Trophoblast cell (in vitro differentiated cells and primary cell): ENCODE measurements at regions not wholly inside any gene's neighbourhood (a gene's known extent, or its start where the extent isn't known, plus 50 kb on each side); places are given as distances from the start of the nearest gene placed in this dataset.

Experiments used
- DNase-seq, 2 donors: peaks; one replicate each; pipeline ENCODE4 v3.0.0-alpha.2; 2016
- H2AFZ ChIP-seq: 2 replicates; pipeline ENCODE4 v1.6.1; 2013; ENCODE audit warnings: low read length, moderate library complexity, mild to moderate bottlenecking; ENCODE audit not compliant: insufficient read depth, poor library complexity
- H2AK5ac ChIP-seq: 2 replicates; pipeline ENCODE4 v1.6.1; 2013; ENCODE audit warnings: mild to moderate bottlenecking, low read length
- H2BK120ac ChIP-seq: 2 replicates; pipeline ENCODE4 v1.6.1; 2013; ENCODE audit warnings: low read length, mild to moderate bottlenecking, moderate library complexity; ENCODE audit not compliant: insufficient read depth, poor library complexity
- H2BK12ac ChIP-seq: 2 replicates; pipeline ENCODE4 v1.6.1; 2013; ENCODE audit warnings: mild to moderate bottlenecking, low read length, moderate library complexity
- H2BK5ac ChIP-seq: 2 replicates; pipeline ENCODE4 v1.6.1; 2013; ENCODE audit warnings: low read length, low read depth, moderate library complexity, mild to moderate bottlenecking; ENCODE audit not compliant: poor library complexity
- H3K14ac ChIP-seq: 2 replicates; pipeline ENCODE4 v1.6.1; 2013; ENCODE audit warnings: mild to moderate bottlenecking, low read length
- H3K18ac ChIP-seq: 2 replicates; pipeline ENCODE4 v1.6.1; 2013; ENCODE audit warnings: mild to moderate bottlenecking, low read length
- H3K23ac ChIP-seq: 2 replicates; pipeline ENCODE4 v1.6.1; 2013; ENCODE audit warnings: low read length
- H3K27ac ChIP-seq: 2 replicates; pipeline ENCODE4 v1.5.1; 2013; ENCODE audit warnings: low read depth, mild to moderate bottlenecking, inconsistent platforms, low read length, moderate library complexity
- H3K27me3 ChIP-seq: 2 replicates; pipeline ENCODE4 v1.6.1; 2013; ENCODE audit warnings: inconsistent platforms, mild to moderate bottlenecking, low read length, moderate library complexity; ENCODE audit not compliant: insufficient read depth
- H3K36me3 ChIP-seq, 2 experiments: 1 replicate in 1 of 2; 2 replicates in 1 of 2; pipeline ENCODE4 v1.6.1; 2013; ENCODE audit warnings: low read length in 2 of 2, mild to moderate bottlenecking in 2 of 2, moderate library complexity in 1 of 2; ENCODE audit not compliant: insufficient read depth in 2 of 2, control insufficient read depth in 1 of 2
- H3K4ac ChIP-seq: 2 replicates; pipeline ENCODE4 v1.6.1; 2013; ENCODE audit warnings: low read depth, mild to moderate bottlenecking, low read length, moderate library complexity
- H3K4me1 ChIP-seq, 2 experiments: 1 replicate in 1 of 2; 2 replicates in 1 of 2; pipeline ENCODE4 v1.6.1; 2013; ENCODE audit warnings: low read length in 2 of 2, mild to moderate bottlenecking in 2 of 2, moderate library complexity in 1 of 2; ENCODE audit not compliant: insufficient read depth in 2 of 2, control insufficient read depth in 1 of 2
- H3K4me2 ChIP-seq: 2 replicates; pipeline ENCODE4 v1.6.1; 2013; ENCODE audit warnings: inconsistent platforms, mild to moderate bottlenecking, low read length, moderate library complexity
- H3K4me3 ChIP-seq: 2 replicates; pipeline ENCODE4 v1.5.1; 2013; ENCODE audit warnings: mild to moderate bottlenecking, low read depth, low read length, inconsistent platforms
- H3K79me1 ChIP-seq: one replicate; pipeline ENCODE4 v1.6.1; 2013; ENCODE audit warnings: low read length
- H3K79me2 ChIP-seq: 2 replicates; pipeline ENCODE4 v1.6.1; 2013; ENCODE audit warnings: low read length, mild to moderate bottlenecking; ENCODE audit not compliant: control insufficient read depth, insufficient read depth, poor library complexity
- H3K9ac ChIP-seq: 2 replicates; pipeline ENCODE4 v1.6.1; 2013; ENCODE audit warnings: mild to moderate bottlenecking, low read length
- H3K9me3 ChIP-seq: 2 replicates; pipeline ENCODE4 v1.6.1; 2013; ENCODE audit warnings: low read depth, mild to moderate bottlenecking, control low read depth, inconsistent platforms, low read length; ENCODE audit not compliant: insufficient read depth
- H4K12ac ChIP-seq: 2 replicates; pipeline ENCODE4 v1.6.1; 2013; ENCODE audit warnings: low read depth, mild to moderate bottlenecking, low read length, moderate library complexity
- H4K8ac ChIP-seq: 2 replicates; pipeline ENCODE4 v1.6.1; 2013; ENCODE audit warnings: low read depth, mild to moderate bottlenecking, low read length, moderate library complexity
- H4K91ac ChIP-seq: one replicate; pipeline ENCODE4 v1.6.1; 2013; ENCODE audit warnings: low read depth, mild to moderate bottlenecking, low read length, moderate library complexity
- WGBS: extraction: QIAGEN DNeasy Blood & Tissue Kit; methylation state at CpG from one replicate; pipeline ENCODE4 v1.1.7; 2013; ENCODE audit warnings: missing lambda C conversion rate; ENCODE audit not compliant: insufficient read length, insufficient coverage; ENCODE audit errors: extremely low coverage; 5-methylcytosine and 5-hydroxymethylcytosine counted together

GRCh38 chr21:22791986-22792560, 1793.9 kb downstream of the NCAM2 start:
- H4K12ac ChIP-seq = no peak overlapping the region
- no peak overlapping the region for H3K4me2 ChIP-seq
- H2BK5ac ChIP-seq = no peak overlapping the region
- no peak overlapping the region for H3K27ac ChIP-seq
- H3K36me3 ChIP-seq = no peaks in the 10 kb centered on the region
- H3K9me3 ChIP-seq = no peaks in the 10 kb centered on the region
- WGBS = no CpG with 5 or more reads among the region's 3 CpGs
- H3K79me2 ChIP-seq = no peaks in the 10 kb centered on the region
- H3K4ac ChIP-seq = no peak overlapping the region
- H4K91ac ChIP-seq = no peak overlapping the region
- no peaks in the 10 kb centered on the region for H3K79me1 ChIP-seq
- H3K14ac ChIP-seq = no peak overlapping the region
- no peak overlapping the region for H3K4me3 ChIP-seq
- no peak overlapping the region for H3K9ac ChIP-seq
- H2BK12ac ChIP-seq = no peak overlapping the region
- H3K18ac ChIP-seq = no peak overlapping the region
- H2AK5ac ChIP-seq = no peak overlapping the region
- no peak overlapping the region for H4K8ac ChIP-seq
- no peak overlapping the region for H2BK120ac ChIP-seq
- no peak overlapping the region for H3K23ac ChIP-seq
- H3K27me3 ChIP-seq = no peaks in the 10 kb centered on the region
- H2AFZ ChIP-seq = no peak overlapping the region
- no peaks in the 10 kb centered on the region for H3K4me1 ChIP-seq
- peak; percentile 12 to 77 for DNase-seq

- H3K4ac ChIP-seq = no peak overlapping the region
- no peaks in the 10 kb centered on the region for H3K27me3 ChIP-seq
- no peaks in the 10 kb centered on the region for H3K79me1 ChIP-seq
- H3K14ac ChIP-seq = no peak overlapping the region
- H4K91ac ChIP-seq = no peak overlapping the region
- no peak overlapping the region for H2BK5ac ChIP-seq
- H2BK120ac ChIP-seq = no peak overlapping the region
- no peak overlapping the region for H4K12ac ChIP-seq
- no peak overlapping the region for H3K18ac ChIP-seq
- H2BK12ac ChIP-seq = no peak overlapping the region
- H4K8ac ChIP-seq = no peak overlapping the region
- no peaks in the 10 kb centered on the region for H3K79me2 ChIP-seq
- H3K4me3 ChIP-seq = no peak overlapping the region
- H3K9ac ChIP-seq = no peak overlapping the region
- no peaks in the 10 kb centered on the region for H3K36me3 ChIP-seq
- H2AFZ ChIP-seq = no peak overlapping the region
- no peaks in the 10 kb centered on the region for H3K4me1 ChIP-seq
- H3K23ac ChIP-seq = no peak overlapping the region
- H3K4me2 ChIP-seq = no peak overlapping the region
- no peaks in the 10 kb centered on the region for H3K9me3 ChIP-seq
- no CpG with 5 or more reads among the region's 2 CpGs for WGBS
- H2AK5ac ChIP-seq = no peak overlapping the region
- DNase-seq = no peak
- no peak overlapping the region for H3K27ac ChIP-seq
Measured at GRCh38 chr21:22795091-22795490, 1796.9 kb downstream of the NCAM2 start.

- no peak for DNase-seq
- Histone ChIP-seq H4K12ac (no peak overlapping the region), H3K79me1 (no peaks in the 10 kb centered on the region), H4K8ac (no peak overlapping the region), H2BK120ac (no peak overlapping the region), H3K18ac (no peak overlapping the region), H3K14ac (no peak overlapping the region), H3K23ac (no peak overlapping the region), H3K4me2 (no peak overlapping the region), H3K4ac (no peak overlapping the region), H3K9ac (no peak overlapping the region), H2AFZ (no peak overlapping the region), H2BK12ac (no peak overlapping the region), H3K9me3 (no peaks in the 10 kb centered on the region), H2BK5ac (no peak overlapping the region), H3K4me1 (no peaks in the 10 kb centered on the region), H3K4me3 (no peak overlapping the region), H3K27ac (no peak overlapping the region), H2AK5ac (no peak overlapping the region), H3K27me3 (no peaks in the 10 kb centered on the region), H3K36me3 (no peaks in the 10 kb centered on the region), H3K79me2 (no peaks in the 10 kb centered on the region), H4K91ac (no peak overlapping the region)
- WGBS = no CpG with 5 or more reads among the region's 4 CpGs
Measured at GRCh38 chr21:22795644-22796043, 1797.4 kb downstream of the NCAM2 start.

- H2BK12ac ChIP-seq = no peak overlapping the region
- WGBS = no CpG with 5 or more reads among the region's 9 CpGs
- no peaks in the 10 kb centered on the region for H3K27me3 ChIP-seq
Measured at GRCh38 chr21:22796147-22796546, 1797.9 kb downstream of the NCAM2 start.

More at GRCh38 chr21:22796147-22796546, 1797.9 kb downstream of the NCAM2 start:
- no peak overlapping the region for H3K23ac ChIP-seq
- H3K4me3 ChIP-seq = no peak overlapping the region
- H2BK120ac ChIP-seq = no peak overlapping the region
- H4K8ac ChIP-seq = no peak overlapping the region
- H2AK5ac ChIP-seq = no peak overlapping the region
- DNase-seq = no peak
- no peak overlapping the region for H4K91ac ChIP-seq
- no peaks in the 10 kb centered on the region for H3K36me3 ChIP-seq
- H4K12ac ChIP-seq = no peak overlapping the region
- H3K4ac ChIP-seq = no peak overlapping the region
- H2AFZ ChIP-seq = no peak overlapping the region
- no peaks in the 10 kb centered on the region for H3K9me3 ChIP-seq
- H3K18ac ChIP-seq = no peak overlapping the region
- H3K4me1 ChIP-seq = no peaks in the 10 kb centered on the region
- H3K79me2 ChIP-seq = no peaks in the 10 kb centered on the region
- no peak overlapping the region for H3K14ac ChIP-seq
- H3K79me1 ChIP-seq = no peaks in the 10 kb centered on the region
- no peak overlapping the region for H2BK5ac ChIP-seq
- H3K27ac ChIP-seq = no peak overlapping the region
- H3K9ac ChIP-seq = no peak overlapping the region
- H3K4me2 ChIP-seq = no peak overlapping the region
